ENCODE measurements at regions not wholly inside any gene's neighbourhood (a gene's known extent, or its start where the extent isn't known, plus 50 kb on each side); places are given as distances from the start of the nearest gene placed in this dataset.

GRCh38 chr6:139580592-139581484 lies 206.4 kb upstream of the CITED2 start:
- no peak for TF ChIP-seq CTCF (IDR thresholded peaks at IDR 0.05)
- TF ChIP-seq POLR2A (IDR thresholded peaks at IDR 0.05), result no peak

Data from heart left ventricle (tissue), 13 donors.